HG03108 (cell line): ENCODE measurements at regions not wholly inside any gene's neighbourhood (a gene's known extent, or its start where the extent isn't known, plus 50 kb on each side); places are given as distances from the start of the nearest gene placed in this dataset.

Experiments
- ATAC-seq: cut with Tn5 transposase; IDR thresholded peaks from one replicate; pipeline ENCODE4 v1.9.1; 2021; ENCODE audit warnings: moderate library complexity; ENCODE audit not compliant: unreplicated experiment

DNA sequence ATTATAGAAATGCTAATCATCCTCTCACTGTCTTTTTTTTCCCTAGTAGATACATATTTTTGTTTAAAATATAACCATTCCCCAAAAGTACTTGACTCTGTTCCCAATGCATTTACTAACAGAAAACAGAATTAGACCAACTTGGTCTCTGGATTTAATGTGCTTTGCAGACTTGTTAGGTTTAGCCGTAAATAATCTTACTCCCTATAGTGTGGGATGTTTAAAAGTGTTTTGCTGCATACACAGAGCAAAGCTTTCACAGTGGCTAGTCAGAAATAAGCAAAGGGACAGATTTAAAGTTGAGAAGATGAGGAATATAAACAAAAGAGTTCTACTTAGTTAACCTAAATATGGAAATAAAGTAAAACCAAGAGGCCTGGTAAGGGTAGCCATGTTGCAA, 527.5 kb downstream of the HDGFL1 start:
- no peak for ATAC-seq

DNA sequence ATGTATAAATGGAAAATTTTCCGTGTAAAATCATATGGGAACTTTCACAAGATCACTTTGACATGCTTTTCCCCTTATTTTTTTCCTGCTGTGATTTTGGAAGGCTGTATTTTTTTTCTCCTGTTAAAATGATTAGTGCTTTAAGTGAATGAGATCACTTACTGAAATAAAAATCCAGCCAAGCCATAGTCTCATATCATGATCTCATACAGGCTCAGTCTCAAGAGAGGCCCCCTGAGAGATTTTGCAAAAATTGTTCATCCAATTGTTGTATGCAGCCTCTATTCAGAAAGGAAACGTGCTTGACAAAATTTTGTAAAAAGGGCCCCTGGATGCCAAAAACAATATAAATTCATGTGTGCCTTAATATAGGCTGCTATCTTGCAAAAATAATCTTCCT, 528.2 kb downstream of the HDGFL1 start:
- ATAC-seq = no peak

DNA sequence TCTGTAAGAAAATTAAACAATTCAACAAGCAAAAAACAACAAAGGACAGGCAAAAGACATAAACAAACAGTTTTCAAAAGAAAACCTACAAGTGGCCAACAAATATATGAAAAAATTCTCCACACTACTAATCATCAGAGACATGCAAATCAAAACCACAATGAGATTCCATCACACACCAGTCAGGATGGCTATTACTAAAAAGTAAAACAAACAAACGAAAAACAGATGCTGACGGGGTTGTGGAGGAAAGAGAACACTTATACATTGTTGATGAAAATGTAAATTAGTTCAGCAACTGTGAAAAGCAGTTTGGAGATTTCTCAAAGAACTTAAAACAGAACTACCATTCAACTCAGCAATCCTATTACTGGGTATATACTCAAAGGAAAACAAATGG, 537.6 kb downstream of the HDGFL1 start:
- ATAC-seq = no peak

DNA sequence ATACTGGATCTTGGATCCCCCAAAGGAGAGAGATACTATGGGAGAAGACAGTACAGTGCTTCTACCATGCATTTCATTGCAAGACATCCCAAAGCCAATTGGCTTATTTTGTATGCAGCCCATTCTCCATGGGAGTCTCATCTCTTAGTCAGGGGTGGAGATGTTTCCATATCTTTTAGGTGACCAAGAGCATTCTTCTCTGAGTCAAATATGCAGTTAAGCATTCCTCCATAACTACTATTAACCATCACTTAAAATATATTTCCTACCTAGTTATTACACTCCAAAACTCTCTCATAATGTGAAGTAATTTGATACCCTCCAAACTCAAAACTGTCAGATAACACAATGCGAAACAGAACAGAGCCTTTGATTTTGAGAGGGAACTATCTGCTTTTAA, 542.6 kb downstream of the HDGFL1 start:
- no peak for ATAC-seq

DNA sequence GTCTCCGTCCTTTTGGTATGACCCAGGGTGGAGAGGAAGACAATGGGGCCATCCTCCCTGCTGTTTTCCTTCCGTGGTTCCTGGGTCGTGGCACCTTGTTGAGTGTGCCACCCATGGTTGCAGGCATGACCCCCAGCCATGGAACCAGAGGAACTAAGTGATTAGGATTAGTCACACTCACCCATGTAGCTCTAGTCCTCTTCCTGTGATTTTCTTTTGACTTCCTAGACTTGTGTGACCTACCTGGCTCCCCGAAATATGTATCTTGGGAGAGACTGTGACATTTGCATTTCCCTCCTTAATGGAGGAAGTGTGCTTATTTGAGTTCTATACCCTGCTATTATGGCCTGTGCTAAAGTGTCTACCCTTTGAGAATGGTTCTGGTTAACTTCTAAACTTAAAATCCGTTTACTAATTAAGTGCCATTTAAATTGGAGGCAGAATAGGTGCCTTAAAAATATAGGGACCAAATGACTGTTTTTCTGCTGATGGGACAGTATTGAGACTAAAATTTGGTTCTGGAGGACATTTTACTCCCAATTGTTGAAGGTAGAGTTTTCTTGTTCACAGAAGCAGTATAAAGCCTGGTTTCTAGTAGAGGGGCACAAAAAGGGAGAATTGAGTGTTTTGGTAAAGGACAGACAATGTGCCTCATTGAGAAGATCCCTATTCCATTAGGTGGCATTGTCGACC, 545.6 kb downstream of the HDGFL1 start:
- ATAC-seq = no peak

DNA sequence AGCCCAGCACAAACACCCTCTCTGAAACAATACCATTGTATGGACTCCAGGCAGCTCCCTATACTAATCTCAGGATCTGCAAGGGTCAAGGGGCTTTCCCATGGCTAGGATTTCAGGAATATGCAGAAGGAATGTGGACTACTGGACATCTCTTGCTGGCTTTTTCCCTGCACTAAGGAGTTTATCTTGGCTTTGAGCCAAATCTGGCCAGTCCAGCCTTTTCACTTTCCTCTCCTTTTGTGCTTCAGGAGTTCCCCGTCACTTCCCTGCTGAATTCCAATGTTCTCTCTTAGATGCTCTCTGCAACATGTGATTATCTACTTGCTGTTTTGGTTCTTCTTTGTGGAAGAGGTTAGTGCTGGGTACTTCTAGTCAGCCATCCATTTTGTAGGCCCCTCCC, 568.2 kb downstream of the HDGFL1 start:
- ATAC-seq = no peak

DNA sequence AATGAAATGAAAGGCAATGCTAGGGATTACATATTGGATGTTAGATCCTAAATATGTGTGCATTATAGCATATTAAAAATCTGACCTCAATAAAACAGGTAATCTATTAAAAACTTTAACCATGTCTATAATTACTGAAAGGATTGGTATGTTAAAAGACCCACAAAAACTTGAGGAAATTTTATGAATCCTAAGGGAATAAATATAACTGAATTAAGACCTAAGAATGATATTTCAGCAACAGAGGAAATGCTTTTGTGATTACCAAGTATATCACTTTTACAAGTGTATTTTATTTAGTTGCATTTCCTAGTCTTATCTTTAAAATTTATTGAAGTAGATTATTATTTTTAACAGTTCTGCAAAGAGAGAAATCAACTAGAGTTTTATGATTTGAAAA, 571.5 kb downstream of the HDGFL1 start:
- ATAC-seq = no peak

DNA sequence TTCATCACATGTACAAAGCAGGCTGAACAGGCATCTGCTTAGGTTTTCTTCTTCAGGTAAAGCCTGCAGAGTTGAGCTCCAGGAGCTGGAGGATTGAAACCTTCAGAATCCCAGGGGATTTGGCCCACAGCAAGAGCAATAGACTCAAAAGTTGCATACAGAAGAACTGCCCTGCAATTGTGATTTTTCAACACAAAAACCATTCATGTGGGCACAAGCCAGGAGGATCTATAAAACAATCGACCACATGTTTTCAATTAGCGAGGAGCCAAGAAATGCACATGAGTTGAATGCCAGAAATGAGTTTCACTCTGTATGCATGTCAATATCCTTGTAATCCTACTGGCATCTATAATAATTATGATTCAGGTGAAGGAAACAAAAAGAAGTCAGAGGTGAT, 576.4 kb downstream of the HDGFL1 start:
- ATAC-seq = no peak

DNA sequence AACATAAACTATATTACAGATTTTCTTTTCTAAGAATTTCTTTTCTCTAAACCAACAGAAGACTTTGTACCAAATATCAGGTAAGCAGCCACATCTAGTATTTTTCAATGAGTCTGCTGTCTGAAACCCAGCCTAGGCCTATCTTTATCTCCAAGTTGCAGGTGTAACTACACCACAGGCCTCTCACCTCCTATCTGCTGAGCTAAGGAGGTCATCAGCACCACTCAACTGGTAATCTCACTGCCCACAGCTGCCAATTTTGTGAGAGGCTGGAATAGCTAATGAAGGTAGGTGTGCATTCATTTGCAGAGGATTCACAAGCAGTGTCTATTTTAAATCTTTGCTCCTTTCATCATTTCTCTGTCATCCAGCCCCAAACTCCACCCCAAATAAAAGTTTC, 584.8 kb downstream of the HDGFL1 start:
- no peak for ATAC-seq

DNA sequence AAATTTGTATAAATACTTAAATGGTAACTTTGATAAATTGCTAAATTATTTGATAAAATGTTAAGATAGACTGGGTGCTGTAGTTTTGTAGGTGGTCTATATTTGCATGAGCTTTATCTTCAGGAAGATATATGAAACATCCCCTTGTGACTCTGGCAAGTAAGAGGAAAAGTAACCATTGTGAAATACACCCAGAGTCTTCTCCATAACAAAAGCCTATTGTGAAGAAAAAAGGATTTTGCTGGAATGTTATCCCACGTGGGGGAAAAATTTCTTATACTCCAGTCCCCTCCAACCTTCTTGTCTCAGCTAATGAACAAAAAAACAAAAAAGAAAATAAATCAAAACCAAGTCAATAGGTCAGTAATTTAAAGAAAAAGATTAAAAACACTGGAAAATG, 600.7 kb downstream of the HDGFL1 start:
- no peak for ATAC-seq

DNA sequence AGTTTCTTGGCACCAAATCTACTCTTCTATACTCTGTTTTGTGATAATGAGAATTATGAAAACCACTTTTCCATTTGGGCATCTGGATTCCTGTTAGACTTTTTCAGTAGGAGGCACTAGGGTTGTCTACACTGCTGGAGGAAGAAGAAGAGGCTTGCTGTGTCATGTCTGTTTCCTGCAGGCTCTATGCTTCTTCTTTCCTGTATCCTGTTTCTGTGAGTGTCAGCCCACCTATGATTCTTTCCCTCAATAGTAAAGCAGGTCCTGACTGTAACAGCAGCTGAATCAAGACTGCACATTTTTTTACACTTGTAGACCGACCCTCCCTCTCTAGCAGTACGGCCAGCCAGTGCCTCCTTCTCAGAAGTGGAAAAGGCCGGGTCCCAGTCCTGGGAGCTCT, 603.9 kb downstream of the HDGFL1 start:
- ATAC-seq = no peak

DNA sequence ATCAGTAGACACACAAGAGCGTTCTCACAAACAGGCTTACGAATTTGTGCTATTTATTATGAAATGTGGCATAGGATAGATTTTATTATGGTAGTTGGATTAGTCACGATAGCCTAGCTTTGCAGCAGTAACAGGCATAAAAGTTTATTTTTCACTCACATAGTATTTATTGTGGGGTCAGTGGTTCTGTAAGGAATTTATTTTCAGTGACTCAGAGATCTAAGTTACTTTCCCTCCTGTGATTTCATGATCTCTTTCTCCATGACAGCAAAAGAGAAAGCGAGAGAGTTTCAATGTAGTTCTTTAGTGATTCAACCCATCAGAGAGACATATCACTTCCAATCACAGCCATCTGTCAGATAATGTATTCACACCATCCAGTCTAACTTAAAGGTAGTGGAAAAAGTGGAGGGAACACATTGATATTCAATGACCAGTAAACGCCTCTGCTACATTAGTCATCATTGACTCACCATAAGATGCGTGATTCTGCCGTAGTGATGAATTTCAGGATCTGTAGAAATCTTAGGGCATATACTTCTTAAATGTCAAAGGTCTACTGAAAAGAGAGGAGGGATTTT, 605.5 kb downstream of the HDGFL1 start:
- ATAC-seq = no peak

DNA sequence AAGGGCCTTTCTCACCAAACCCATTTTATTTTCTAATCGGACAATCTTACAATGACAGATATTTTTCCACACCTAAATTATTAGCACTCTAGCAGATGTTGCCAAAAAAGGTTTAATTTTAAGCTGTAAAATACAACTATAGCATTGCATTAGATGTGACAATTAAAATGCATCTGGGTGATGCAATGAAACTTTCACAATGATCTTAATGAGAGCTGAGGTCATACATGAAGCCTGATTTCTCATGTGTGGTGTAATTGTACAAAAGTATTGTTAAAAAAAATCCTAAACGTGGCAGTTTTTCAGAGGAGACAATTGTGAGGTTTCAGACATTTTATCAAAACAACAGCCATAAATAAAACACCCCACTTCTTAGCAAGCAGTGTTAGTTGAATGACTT, 606.0 kb downstream of the HDGFL1 start:
- ATAC-seq = no peak

DNA sequence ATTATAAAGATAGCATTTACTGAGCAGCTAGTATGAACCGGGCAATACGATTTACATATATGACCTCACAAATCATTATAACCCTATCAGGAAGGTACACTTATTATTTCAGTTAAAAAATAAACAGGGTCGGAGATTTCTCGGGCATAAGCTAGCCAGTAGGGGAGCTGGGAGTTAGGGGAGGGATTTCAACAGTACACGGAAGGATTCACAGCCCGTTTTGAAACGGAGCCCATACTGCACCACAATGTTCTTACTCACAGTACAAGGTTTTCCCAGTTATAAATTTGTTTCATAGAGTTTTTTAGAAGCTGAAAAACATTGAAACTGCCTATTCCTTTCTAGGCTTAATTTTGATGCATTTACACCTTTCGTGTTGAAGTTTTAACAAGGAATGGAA, 607.1 kb downstream of the HDGFL1 start:
- ATAC-seq = no peak

DNA sequence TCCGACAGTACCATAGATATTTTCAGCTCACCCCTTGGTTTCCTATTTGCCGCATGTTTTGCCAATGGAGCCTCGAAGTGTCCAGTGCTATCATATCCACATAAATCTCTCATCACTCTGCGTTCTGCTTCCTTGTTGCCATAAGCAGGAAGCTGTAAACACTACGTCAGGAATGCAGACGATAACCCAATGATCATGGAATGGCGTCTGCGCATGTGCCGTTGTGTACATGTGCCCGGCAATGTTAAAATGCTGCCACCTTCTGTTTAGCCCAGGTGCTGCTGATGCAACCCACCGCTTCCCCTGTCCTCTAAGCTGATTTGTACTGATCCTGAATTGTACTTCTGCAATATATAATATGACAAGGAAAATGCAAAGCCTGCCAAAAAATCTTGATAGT, 607.5 kb downstream of the HDGFL1 start:
- no peak for ATAC-seq

DNA sequence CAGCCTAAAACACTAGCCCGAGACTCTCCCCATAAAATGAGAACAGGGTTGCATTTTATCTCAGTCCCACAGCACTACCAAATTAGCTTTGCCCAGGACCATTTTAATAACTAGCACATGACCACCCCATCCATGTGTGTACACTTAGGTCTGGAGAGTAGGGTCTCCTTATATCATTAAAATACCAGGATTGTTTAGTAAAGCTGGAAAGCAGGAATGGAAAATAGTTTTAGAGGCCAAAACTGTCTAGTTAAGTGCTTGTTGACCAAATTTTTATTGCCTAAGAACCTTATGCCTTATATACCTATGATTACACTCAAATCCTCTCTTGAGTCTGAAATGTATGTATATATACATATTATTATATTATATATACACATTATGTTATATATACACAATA, 608.4 kb downstream of the HDGFL1 start:
- ATAC-seq = no peak

DNA sequence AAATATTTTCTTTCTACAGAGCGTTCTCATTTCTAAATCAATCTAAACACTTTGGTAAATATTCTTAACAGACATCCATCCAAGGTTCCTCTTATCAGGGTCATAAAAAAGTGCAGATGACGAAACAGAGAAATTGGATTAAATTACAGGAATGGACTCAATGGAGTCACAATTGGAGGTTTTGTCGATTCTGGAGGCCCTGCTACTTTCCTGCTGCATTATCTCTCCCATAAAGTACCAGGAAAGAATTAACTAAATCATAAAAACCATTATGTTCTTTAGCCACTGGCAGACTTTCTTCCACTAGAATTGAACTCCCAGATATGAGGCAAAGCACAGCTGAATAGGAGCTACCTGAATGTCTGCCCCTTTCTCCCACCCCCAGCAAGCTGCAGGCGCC, 610.6 kb downstream of the HDGFL1 start:
- no peak for ATAC-seq

DNA sequence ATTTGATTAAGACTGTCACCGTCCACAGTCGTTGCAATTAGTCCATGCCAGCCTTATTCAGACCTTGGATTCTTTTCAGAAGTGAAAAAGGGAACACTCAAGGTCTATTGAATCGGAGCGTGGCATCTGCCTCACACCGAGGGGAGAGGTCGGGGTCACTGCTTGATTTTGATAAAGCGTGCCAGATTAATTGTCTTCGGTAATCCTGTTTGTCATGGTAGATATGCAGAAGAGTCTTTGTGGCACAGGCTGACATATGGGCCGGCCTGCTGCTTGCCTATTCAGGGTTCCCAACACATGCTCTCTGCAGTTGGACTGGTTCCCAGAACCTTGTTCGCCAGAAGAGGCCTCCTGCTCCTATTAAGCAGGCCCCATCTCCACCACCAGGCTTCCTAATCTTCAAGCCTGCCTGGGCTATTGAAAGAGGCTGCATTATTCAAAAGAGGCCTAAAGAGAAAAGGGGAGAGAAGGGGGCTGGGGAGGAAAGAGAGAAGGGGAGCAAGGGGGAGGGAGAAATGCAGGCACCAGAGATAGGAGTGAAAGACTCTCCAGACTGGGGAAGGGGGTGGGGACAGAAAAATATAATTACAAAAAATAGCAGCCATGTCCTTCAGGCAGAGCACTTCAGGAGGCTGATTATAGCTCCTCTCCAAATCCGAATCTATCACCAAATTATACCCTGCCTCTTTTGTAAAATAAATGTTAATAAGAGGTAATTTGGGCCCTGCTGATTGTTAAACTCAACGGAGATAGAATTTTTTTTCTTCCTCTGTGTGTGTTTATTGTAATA, 611.3 kb downstream of the HDGFL1 start:
- ATAC-seq = no peak

DNA sequence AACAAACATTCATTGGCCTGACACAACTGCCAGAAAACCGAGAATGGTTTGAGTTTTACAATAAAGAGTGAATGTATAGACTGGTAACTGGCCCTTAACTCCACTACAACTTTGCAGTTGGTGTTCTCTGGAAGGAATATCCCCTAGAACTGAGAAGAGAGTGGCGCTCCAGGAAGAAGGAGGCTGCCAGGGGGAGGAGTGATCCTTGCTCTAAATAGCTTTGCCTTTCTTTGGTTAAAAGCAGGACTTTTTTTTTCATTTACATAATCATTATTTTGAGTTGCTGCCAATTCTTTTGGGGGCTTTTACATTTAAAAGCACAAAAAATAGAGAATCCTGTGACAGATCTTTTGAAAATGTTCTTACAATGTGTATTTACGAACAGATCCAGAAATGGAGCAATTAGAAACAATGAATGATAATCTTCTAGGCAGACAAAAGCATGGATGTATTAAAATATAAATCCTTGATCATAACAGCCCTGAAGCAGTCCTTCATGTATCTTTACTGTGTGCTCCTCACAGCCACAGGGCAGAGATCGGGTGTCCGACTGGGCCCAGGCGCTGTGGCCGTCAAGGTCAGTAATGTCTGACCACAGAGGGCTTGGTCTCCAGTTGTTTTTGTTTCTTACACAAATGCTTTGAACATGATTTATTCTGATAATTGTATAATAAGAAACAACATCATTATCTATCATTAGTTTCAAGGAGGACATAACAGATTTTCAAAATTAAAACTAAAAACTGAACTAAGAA, 612.2 kb downstream of the HDGFL1 start:
- no peak for ATAC-seq

DNA sequence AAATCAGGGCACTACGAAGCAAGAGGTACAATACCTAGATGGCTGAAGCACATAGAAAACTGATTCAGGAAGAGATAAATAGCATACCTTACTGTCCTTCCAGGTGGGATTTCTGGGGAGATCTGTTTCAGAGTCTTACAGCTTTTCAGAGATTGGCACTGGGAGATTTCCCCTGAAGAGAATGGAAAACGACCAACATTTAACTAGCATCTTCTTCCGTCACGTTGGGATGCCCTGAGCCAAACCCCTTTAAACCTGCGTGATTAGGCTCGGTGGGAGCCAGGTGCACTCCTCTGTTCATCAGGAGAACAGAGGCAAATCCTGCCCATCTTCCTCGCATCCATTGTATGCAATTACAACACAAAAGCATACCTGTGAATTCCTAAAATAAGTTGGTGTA, 614.5 kb downstream of the HDGFL1 start:
- ATAC-seq = no peak

DNA sequence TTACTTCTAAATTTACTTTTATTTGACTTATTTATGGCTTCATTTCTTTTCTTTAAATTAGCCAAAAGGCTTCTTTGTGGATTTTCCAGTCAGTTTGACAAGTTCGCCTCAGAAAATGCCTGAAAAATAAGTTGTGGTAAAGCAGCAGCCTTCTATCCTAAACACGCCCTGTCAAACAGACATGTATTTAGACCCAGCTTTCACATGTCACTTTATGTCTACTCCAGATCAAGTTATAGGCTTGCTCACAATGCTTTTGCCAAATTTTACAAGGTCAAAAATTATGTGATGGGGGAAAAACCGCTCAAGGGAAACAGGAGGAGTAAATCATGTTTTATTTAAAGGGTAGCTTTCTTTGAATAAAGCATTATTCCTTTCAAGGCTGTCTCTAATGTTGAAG, 615.0 kb downstream of the HDGFL1 start:
- no peak for ATAC-seq

DNA sequence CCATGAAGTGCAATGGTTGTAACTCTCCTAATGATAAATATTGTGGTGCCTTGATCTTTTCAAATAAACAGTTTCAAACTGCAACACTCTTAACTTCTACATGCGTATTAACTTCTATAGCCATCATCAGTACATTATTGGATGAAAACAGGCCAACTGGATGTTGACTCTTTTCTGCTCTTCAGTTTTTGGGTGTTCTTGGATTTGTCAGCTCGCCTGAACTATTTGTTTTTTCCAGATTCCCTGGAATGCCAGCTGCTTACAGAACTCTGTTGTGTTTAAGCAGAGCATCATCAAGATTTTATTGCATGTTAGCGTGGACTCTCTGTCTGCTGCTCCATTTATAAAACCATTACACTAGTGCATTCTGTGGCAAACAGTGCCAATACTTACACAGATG, 626.1 kb downstream of the HDGFL1 start:
- ATAC-seq = no peak
